ENCODE measurements at regions not wholly inside any gene's neighbourhood (a gene's known extent, or its start where the extent isn't known, plus 50 kb on each side); places are given as distances from the start of the nearest gene placed in this dataset.

GRCh38 chr11:104704146-104704830, 194.0 kb downstream of the CASP12 start:
- Histone ChIP-seq H3K79me2 (ENCODE audit: low read depth) (no peaks in the 10 kb centered on the region), H3K9me3 (ENCODE audit: low read depth) (no peaks in the 10 kb centered on the region), H3K4me1 (no peaks in the 10 kb centered on the region), H3K36me3 (no peaks in the 10 kb centered on the region), H3K9ac (no peak overlapping the region), H3F3A (ENCODE audit: low read depth) (no peaks in the 10 kb centered on the region), H3K4me2 (no peak overlapping the region), H3K27me3 (no peaks in the 10 kb centered on the region), H3K4me3 (no peak overlapping the region), H2AFZ (replicated peaks) (no peak overlapping the region), H4K20me1 (ENCODE audit: low read depth) (no peaks in the 10 kb centered on the region), H3K27ac (no peak overlapping the region)
- DNase-seq (ENCODE audit: low spot score): no peak
- Mint-ChIP-seq H3K27me3 (ENCODE audit: insufficient read depth, low read depth) (no peaks in the 10 kb centered on the region), H3K4me1 (peaks cover 3% of the 10 kb centered on the region), H3K36me3 (no peaks in the 10 kb centered on the region), H3K4me3 (no peak overlapping the region), H3K9me3 (no peaks in the 10 kb centered on the region), H3K27ac (no peak overlapping the region)
- TF ChIP-seq CTCF (IDR thresholded peaks at IDR 0.05) (no peak), EZH2 (IDR thresholded peaks at IDR 0.05) (no peak), EZH2phosphoT487 (IDR thresholded peaks at IDR 0.05) (no peak)

- no peak for TF ChIP-seq EZH2 (IDR thresholded peaks at IDR 0.05)
- no peak for TF ChIP-seq EZH2phosphoT487 (IDR thresholded peaks at IDR 0.05)
- TF ChIP-seq CTCF (IDR thresholded peaks at IDR 0.05): no peak
Measured at GRCh38 chr11:104700609-104701008, 197.7 kb downstream of the CASP12 start.

GRCh38 chr11:104699981-104700380, 198.3 kb downstream of the CASP12 start:
- Histone ChIP-seq H2AFZ (replicated peaks) (no peak overlapping the region), H3K4me3 (no peak overlapping the region), H3K27ac (no peak overlapping the region), H3K9me3 (ENCODE audit: low read depth) (no peaks in the 10 kb centered on the region), H3K4me2 (no peak overlapping the region), H3F3A (ENCODE audit: low read depth) (no peaks in the 10 kb centered on the region), H3K36me3 (no peaks in the 10 kb centered on the region), H4K20me1 (ENCODE audit: low read depth) (no peaks in the 10 kb centered on the region), H3K79me2 (ENCODE audit: low read depth) (no peaks in the 10 kb centered on the region), H3K4me1 (no peaks in the 10 kb centered on the region), H3K9ac (no peak overlapping the region), H3K27me3 (no peaks in the 10 kb centered on the region)
- H3K4me1 Mint-ChIP-seq: no peaks in the 10 kb centered on the region
- no peaks in the 10 kb centered on the region for H3K9me3 Mint-ChIP-seq
- H3K36me3 Mint-ChIP-seq: no peaks in the 10 kb centered on the region
- H3K27me3 Mint-ChIP-seq (ENCODE audit: insufficient read depth, low read depth): no peaks in the 10 kb centered on the region
- no peak for DNase-seq (ENCODE audit: low spot score)
- TF ChIP-seq EZH2phosphoT487 (IDR thresholded peaks at IDR 0.05) (no peak), EZH2 (IDR thresholded peaks at IDR 0.05) (no peak), CTCF (IDR thresholded peaks at IDR 0.05) (no peak)
- no peak overlapping the region for H3K4me3 Mint-ChIP-seq
- no peak overlapping the region for H3K27ac Mint-ChIP-seq

More at GRCh38 chr11:104700609-104701008, 197.7 kb downstream of the CASP12 start:
- Histone ChIP-seq H3K36me3 (no peaks in the 10 kb centered on the region), H3K4me3 (no peak overlapping the region), H3K27me3 (no peaks in the 10 kb centered on the region), H3K27ac (no peak overlapping the region), H3K4me2 (no peak overlapping the region), H3K79me2 (ENCODE audit: low read depth) (no peaks in the 10 kb centered on the region), H3K4me1 (no peaks in the 10 kb centered on the region), H3F3A (ENCODE audit: low read depth) (no peaks in the 10 kb centered on the region), H3K9me3 (ENCODE audit: low read depth) (no peaks in the 10 kb centered on the region), H4K20me1 (ENCODE audit: low read depth) (no peaks in the 10 kb centered on the region), H2AFZ (replicated peaks) (no peak overlapping the region), H3K9ac (no peak overlapping the region)
- no peak overlapping the region for H3K27ac Mint-ChIP-seq
- H3K4me1 Mint-ChIP-seq: no peaks in the 10 kb centered on the region
- H3K36me3 Mint-ChIP-seq: no peaks in the 10 kb centered on the region
- H3K27me3 Mint-ChIP-seq (ENCODE audit: insufficient read depth, low read depth): no peaks in the 10 kb centered on the region
- no peak for DNase-seq (ENCODE audit: low spot score)
- H3K4me3 Mint-ChIP-seq: no peak overlapping the region
- H3K9me3 Mint-ChIP-seq: no peaks in the 10 kb centered on the region
